GM23338 (cell line): ENCODE measurements at regions not wholly inside any gene's neighbourhood (a gene's known extent, or its start where the extent isn't known, plus 50 kb on each side); places are given as distances from the start of the nearest gene placed in this dataset.

Experiments
- ATAC-seq: fragments of 200-7000 bp; cut with Tn5 transposase; 3 replicates; pipeline ENCODE4 v1.9.1; 2020
- DNase-seq: peaks from one replicate; pipeline ENCODE4 v3.0.0-alpha.2; 2015; ENCODE audit warnings: low spot score
- H2AFZ ChIP-seq: fragments of 200-600 bp; sonication (generic); 2 replicates; pipeline ENCODE4 v1.8.0; 2016; ENCODE audit warnings: antibody characterized with exemption, mild to moderate bottlenecking, moderate library complexity
- H3F3A ChIP-seq: fragments of 200-600 bp; sonication (generic); replicated peaks from 2 replicates; pipeline ENCODE4 v1.8.0; 2017; ENCODE audit warnings: antibody characterized with exemption, mixed run types, low read depth
- H3K27ac ChIP-seq: fragments of 200-600 bp; sonication (generic); 2 replicates; pipeline ENCODE4 v1.6.1; 2016; ENCODE audit warnings: low read depth
- H3K27me3 ChIP-seq: fragments of 200-600 bp; sonication (generic); 2 replicates; pipeline ENCODE4 v1.8.0; 2016; ENCODE audit warnings: mild to moderate bottlenecking, mixed run types, moderate library complexity; ENCODE audit not compliant: insufficient read depth
- H3K36me3 ChIP-seq: fragments of 200-600 bp; sonication (generic); 2 replicates; pipeline ENCODE4 v1.8.0; 2016; ENCODE audit warnings: mild to moderate bottlenecking; ENCODE audit not compliant: insufficient read depth
- H3K4me1 ChIP-seq: fragments of 200-600 bp; sonication (generic); 2 replicates; pipeline ENCODE4 v1.8.0; 2016; ENCODE audit warnings: mild to moderate bottlenecking, moderate library complexity; ENCODE audit not compliant: insufficient read depth
- H3K4me2 ChIP-seq: fragments of 200-600 bp; sonication (generic); 2 replicates; pipeline ENCODE4 v1.7.1; 2017; ENCODE audit warnings: mixed run types
- H3K4me3 ChIP-seq: fragments of 200-600 bp; sonication (generic); 2 replicates; pipeline ENCODE4 v1.6.1; 2016; ENCODE audit warnings: mixed run types
- H3K79me2 ChIP-seq: fragments of 200-600 bp; sonication (generic); replicated peaks from 2 replicates; pipeline ENCODE4 v1.8.0; 2017; ENCODE audit warnings: mild to moderate bottlenecking; ENCODE audit not compliant: insufficient read depth
- H3K9me2 ChIP-seq: fragments of 200-600 bp; sonication (generic); 2 replicates; pipeline ENCODE4 v1.8.0; 2017; ENCODE audit not compliant: insufficient read depth
- H4K20me1 ChIP-seq: fragments of 200-600 bp; sonication (generic); replicated peaks from 2 replicates; pipeline ENCODE4 v1.8.0; 2017; ENCODE audit warnings: mild to moderate bottlenecking; ENCODE audit not compliant: insufficient read depth
- H3K27ac Mint-ChIP-seq: 2 replicates; pipeline ENCODE4 v1.8.0; 2020; ENCODE audit warnings: inconsistent platforms, mild to moderate bottlenecking, moderate library complexity, mixed read lengths
- H3K27me3 Mint-ChIP-seq: 3 replicates; pipeline ENCODE4 v1.8.0; 2022; ENCODE audit warnings: low read depth, mild to moderate bottlenecking, moderate library complexity, mixed read lengths, inconsistent platforms; ENCODE audit not compliant: insufficient read depth, poor library complexity
- H3K36me3 Mint-ChIP-seq: 3 replicates; pipeline ENCODE4 v1.8.0; 2021; ENCODE audit warnings: low read depth, mild to moderate bottlenecking, inconsistent platforms, moderate library complexity, mixed read lengths
- H3K4me1 Mint-ChIP-seq: 3 replicates; pipeline ENCODE4 v1.8.0; 2020; ENCODE audit warnings: mild to moderate bottlenecking, inconsistent platforms, mixed read lengths
- H3K4me3 Mint-ChIP-seq: 3 replicates; pipeline ENCODE4 v1.8.0; 2021; ENCODE audit warnings: moderate library complexity, mild to moderate bottlenecking, inconsistent platforms, mixed read lengths
- H3K9me3 Mint-ChIP-seq: 3 replicates; pipeline ENCODE4 v1.8.0; 2020; ENCODE audit warnings: moderate library complexity, mild to moderate bottlenecking, inconsistent platforms, mixed read lengths
- CREB1 ChIP-seq: fragments of 250-450 bp; sonication (Bioruptor Pico); IDR thresholded peaks from 2 replicates; pipeline ENCODE4 v1.5.0; 2020; ENCODE audit warnings: low read depth, mild to moderate bottlenecking, moderate library complexity
- EZH2 ChIP-seq: fragments of 200-600 bp; sonication (generic); IDR thresholded peaks from one replicate; pipeline ENCODE4 v1.8.0; 2017; ENCODE audit warnings: antibody characterized with exemption, mild to moderate bottlenecking, low read depth; ENCODE audit not compliant: unreplicated experiment
- EZH2phosphoT487 ChIP-seq: fragments of 200-600 bp; sonication (generic); IDR thresholded peaks from one replicate; pipeline ENCODE4 v1.8.1; 2018; ENCODE audit warnings: antibody characterized with exemption; ENCODE audit not compliant: unreplicated experiment
- JUNB ChIP-seq: IDR thresholded peaks from one replicate; pipeline ENCODE4 v1.6.1; 2016; ENCODE audit warnings: antibody characterized with exemption; ENCODE audit not compliant: unreplicated experiment
- NANOG ChIP-seq: IDR thresholded peaks from 2 replicates; pipeline ENCODE4 v1.6.1; 2016; ENCODE audit warnings: antibody characterized with exemption, borderline replicate concordance
- POLR2AphosphoS5 ChIP-seq: IDR thresholded peaks from 2 replicates; pipeline ENCODE4 v1.6.1; 2016; ENCODE audit warnings: antibody characterized with exemption, low read depth
- STAT1 ChIP-seq: IDR thresholded peaks from one replicate; pipeline ENCODE4 v1.6.1; 2016; ENCODE audit warnings: antibody characterized with exemption; ENCODE audit not compliant: unreplicated experiment
- ZNF331 ChIP-seq: fragments of 250-450 bp; sonication (Bioruptor Pico); IDR thresholded peaks from 2 replicates; pipeline ENCODE4 v1.5.0; 2020; ENCODE audit warnings: low read depth, mild to moderate bottlenecking, moderate library complexity
- TF ChIP-seq, protein P1 (sequence below), 2 experiments: fragments of 200-600 bp in 1 of 2; sonication (generic) in 1 of 2; conservative IDR thresholded peaks; 2 replicates each; pipeline versions ENCODE4 v1.5.1 to v1.6.1; 2016 to 2017; ENCODE audit warnings: antibody characterized with exemption in 2 of 2, low read depth in 2 of 2, mild to moderate bottlenecking in 2 of 2, moderate library complexity in 1 of 2
- TF ChIP-seq, protein P2 (sequence below): fragments of 250-450 bp; sonication (Bioruptor Pico); IDR thresholded peaks from 2 replicates; pipeline ENCODE4 v1.5.0; 2020; ENCODE audit warnings: mild to moderate bottlenecking, moderate library complexity
- TF ChIP-seq, protein P3 (sequence below): IDR thresholded peaks from 2 replicates; pipeline ENCODE4 v1.6.1; 2016; ENCODE audit warnings: antibody characterized with exemption

GRCh38 chr3:178475062-178475461 lies 61.2 kb upstream of the KCNMB2 start:
- Histone ChIP-seq H3F3A (no peaks in the 10 kb centered on the region), H4K20me1 (no peaks in the 10 kb centered on the region), H2AFZ (no peak overlapping the region), H3K4me1 (no peaks in the 10 kb centered on the region; the same call in 1 of the 2 replicates), H3K27me3 (no peaks in the 10 kb centered on the region), H3K79me2 (no peaks in the 10 kb centered on the region), H3K9me2 (no peaks in the 10 kb centered on the region; the same call in 1 of the 2 replicates), H3K4me3 (no peak overlapping the region), H3K27ac (no peak overlapping the region), H3K4me2 (no peak overlapping the region), H3K36me3 (no peaks in the 10 kb centered on the region)
- DNase-seq: peak; percentile 8
- H3K36me3 Mint-ChIP-seq: no peaks in the 10 kb centered on the region
- H3K4me1 Mint-ChIP-seq: peaks cover 5% of the 10 kb centered on the region; the same call in 2 of the 3 replicates
- H3K4me3 Mint-ChIP-seq: no peak overlapping the region
- peak; percentile 31; the same call in 1 of the 3 replicates for ATAC-seq
- no peak for TF ChIP-seq EZH2phosphoT487
- TF ChIP-seq, protein P1, sequence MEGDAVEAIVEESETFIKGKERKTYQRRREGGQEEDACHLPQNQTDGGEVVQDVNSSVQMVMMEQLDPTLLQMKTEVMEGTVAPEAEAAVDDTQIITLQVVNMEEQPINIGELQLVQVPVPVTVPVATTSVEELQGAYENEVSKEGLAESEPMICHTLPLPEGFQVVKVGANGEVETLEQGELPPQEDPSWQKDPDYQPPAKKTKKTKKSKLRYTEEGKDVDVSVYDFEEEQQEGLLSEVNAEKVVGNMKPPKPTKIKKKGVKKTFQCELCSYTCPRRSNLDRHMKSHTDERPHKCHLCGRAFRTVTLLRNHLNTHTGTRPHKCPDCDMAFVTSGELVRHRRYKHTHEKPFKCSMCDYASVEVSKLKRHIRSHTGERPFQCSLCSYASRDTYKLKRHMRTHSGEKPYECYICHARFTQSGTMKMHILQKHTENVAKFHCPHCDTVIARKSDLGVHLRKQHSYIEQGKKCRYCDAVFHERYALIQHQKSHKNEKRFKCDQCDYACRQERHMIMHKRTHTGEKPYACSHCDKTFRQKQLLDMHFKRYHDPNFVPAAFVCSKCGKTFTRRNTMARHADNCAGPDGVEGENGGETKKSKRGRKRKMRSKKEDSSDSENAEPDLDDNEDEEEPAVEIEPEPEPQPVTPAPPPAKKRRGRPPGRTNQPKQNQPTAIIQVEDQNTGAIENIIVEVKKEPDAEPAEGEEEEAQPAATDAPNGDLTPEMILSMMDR (conservative IDR thresholded peaks at IDR 0.05; ENCODE audit: low read depth in 2 of 2): peak; percentile 10 to 34; a peak in 2 of 4 replicates
- no peak overlapping the region for H3K27ac Mint-ChIP-seq
- no peaks in the 10 kb centered on the region for H3K9me3 Mint-ChIP-seq
- no peaks in the 10 kb centered on the region for H3K27me3 Mint-ChIP-seq

- no peaks in the 10 kb centered on the region for H3F3A ChIP-seq
- no peak overlapping the region for H3K27ac ChIP-seq
- H3K4me1 ChIP-seq: no peaks in the 10 kb centered on the region; the same call in 1 of the 2 replicates
- no peak for ATAC-seq
- no peaks in the 10 kb centered on the region for H3K9me3 Mint-ChIP-seq
- H3K4me2 ChIP-seq: no peak overlapping the region
- no peaks in the 10 kb centered on the region for H3K27me3 ChIP-seq
- DNase-seq: no peak
- H3K36me3 Mint-ChIP-seq: no peaks in the 10 kb centered on the region
- H3K27me3 Mint-ChIP-seq: peaks cover 2% of the 10 kb centered on the region
- H3K4me1 Mint-ChIP-seq: peaks cover 5% of the 10 kb centered on the region
- H2AFZ ChIP-seq: no peak overlapping the region
- H3K27ac Mint-ChIP-seq: peak overlapping the region; percentile 17; the same call in 1 of the 2 replicates
- no peaks in the 10 kb centered on the region; the same call in 1 of the 2 replicates for H3K9me2 ChIP-seq
- no peaks in the 10 kb centered on the region for H3K36me3 ChIP-seq
- H4K20me1 ChIP-seq: no peaks in the 10 kb centered on the region
- H3K79me2 ChIP-seq: no peaks in the 10 kb centered on the region
- H3K4me3 Mint-ChIP-seq: no peak overlapping the region
- no peak overlapping the region for H3K4me3 ChIP-seq
- TF ChIP-seq, protein P1 (conservative IDR thresholded peaks at IDR 0.05; ENCODE audit: low read depth in 2 of 2): no peak
- TF ChIP-seq EZH2 (no peak), JUNB (no peak), CREB1 (CRISPR knock-in tag) (no peak), NANOG (no peak), EZH2phosphoT487 (no peak), POLR2AphosphoS5 (no peak), ZNF331 (CRISPR knock-in tag) (no peak), STAT1 (no peak)
- TF ChIP-seq, protein P2, sequence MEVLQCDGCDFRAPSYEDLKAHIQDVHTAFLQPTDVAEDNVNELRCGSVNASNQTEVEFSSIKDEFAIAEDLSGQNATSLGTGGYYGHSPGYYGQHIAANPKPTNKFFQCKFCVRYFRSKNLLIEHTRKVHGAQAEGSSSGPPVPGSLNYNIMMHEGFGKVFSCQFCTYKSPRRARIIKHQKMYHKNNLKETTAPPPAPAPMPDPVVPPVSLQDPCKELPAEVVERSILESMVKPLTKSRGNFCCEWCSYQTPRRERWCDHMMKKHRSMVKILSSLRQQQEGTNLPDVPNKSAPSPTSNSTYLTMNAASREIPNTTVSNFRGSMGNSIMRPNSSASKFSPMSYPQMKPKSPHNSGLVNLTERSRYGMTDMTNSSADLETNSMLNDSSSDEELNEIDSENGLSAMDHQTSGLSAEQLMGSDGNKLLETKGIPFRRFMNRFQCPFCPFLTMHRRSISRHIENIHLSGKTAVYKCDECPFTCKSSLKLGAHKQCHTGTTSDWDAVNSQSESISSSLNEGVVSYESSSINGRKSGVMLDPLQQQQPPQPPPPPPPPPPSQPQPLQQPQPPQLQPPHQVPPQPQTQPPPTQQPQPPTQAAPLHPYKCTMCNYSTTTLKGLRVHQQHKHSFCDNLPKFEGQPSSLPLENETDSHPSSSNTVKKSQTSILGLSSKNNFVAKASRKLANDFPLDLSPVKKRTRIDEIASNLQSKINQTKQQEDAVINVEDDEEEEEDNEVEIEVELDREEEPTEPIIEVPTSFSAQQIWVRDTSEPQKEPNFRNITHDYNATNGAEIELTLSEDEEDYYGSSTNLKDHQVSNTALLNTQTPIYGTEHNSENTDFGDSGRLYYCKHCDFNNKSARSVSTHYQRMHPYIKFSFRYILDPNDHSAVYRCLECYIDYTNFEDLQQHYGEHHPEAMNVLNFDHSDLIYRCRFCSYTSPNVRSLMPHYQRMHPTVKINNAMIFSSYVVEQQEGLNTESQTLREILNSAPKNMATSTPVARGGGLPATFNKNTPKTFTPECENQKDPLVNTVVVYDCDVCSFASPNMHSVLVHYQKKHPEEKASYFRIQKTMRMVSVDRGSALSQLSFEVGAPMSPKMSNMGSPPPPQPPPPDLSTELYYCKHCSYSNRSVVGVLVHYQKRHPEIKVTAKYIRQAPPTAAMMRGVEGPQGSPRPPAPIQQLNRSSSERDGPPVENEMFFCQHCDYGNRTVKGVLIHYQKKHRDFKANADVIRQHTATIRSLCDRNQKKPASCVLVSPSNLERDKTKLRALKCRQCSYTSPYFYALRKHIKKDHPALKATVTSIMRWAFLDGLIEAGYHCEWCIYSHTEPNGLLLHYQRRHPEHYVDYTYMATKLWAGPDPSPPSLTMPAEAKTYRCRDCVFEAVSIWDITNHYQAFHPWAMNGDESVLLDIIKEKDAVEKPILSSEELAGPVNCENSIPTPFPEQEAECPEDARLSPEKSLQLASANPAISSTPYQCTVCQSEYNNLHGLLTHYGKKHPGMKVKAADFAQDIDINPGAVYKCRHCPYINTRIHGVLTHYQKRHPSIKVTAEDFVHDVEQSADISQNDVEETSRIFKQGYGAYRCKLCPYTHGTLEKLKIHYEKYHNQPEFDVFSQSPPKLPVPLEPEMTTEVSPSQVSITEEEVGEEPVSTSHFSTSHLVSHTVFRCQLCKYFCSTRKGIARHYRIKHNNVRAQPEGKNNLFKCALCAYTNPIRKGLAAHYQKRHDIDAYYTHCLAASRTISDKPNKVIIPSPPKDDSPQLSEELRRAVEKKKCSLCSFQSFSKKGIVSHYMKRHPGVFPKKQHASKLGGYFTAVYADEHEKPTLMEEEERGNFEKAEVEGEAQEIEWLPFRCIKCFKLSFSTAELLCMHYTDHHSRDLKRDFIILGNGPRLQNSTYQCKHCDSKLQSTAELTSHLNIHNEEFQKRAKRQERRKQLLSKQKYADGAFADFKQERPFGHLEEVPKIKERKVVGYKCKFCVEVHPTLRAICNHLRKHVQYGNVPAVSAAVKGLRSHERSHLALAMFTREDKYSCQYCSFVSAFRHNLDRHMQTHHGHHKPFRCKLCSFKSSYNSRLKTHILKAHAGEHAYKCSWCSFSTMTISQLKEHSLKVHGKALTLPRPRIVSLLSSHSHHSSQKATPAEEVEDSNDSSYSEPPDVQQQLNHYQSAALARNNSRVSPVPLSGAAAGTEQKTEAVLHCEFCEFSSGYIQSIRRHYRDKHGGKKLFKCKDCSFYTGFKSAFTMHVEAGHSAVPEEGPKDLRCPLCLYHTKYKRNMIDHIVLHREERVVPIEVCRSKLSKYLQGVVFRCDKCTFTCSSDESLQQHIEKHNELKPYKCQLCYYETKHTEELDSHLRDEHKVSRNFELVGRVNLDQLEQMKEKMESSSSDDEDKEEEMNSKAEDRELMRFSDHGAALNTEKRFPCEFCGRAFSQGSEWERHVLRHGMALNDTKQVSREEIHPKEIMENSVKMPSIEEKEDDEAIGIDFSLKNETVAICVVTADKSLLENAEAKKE (CRISPR knock-in tag): no peak
- TF ChIP-seq, protein P3, sequence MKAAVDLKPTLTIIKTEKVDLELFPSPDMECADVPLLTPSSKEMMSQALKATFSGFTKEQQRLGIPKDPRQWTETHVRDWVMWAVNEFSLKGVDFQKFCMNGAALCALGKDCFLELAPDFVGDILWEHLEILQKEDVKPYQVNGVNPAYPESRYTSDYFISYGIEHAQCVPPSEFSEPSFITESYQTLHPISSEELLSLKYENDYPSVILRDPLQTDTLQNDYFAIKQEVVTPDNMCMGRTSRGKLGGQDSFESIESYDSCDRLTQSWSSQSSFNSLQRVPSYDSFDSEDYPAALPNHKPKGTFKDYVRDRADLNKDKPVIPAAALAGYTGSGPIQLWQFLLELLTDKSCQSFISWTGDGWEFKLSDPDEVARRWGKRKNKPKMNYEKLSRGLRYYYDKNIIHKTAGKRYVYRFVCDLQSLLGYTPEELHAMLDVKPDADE: no peak
Observed at GRCh38 chr3:178476886-178477285, 59.4 kb upstream of the KCNMB2 start.
